ENCODE measurements at regions not wholly inside any gene's neighbourhood (a gene's known extent, or its start where the extent isn't known, plus 50 kb on each side); places are given as distances from the start of the nearest gene placed in this dataset.

DNA sequence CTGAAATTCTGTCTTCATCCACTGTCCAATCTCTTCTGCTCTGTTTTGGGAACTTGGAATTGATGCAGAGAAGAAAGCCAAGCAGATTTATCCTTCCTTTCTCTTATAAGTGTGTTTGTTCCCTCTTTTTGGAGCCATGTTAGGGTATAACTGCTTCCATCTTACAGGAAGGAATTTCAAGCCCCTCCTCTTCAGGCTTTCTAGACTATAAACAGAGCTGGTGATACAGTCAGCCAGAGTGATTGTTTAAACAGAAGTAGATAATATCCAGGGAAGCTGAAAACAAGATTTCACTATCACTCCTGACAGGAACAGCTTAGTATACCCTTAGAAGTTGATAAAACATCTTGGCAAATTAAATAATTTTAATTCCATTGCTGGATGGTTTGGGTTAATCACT, 102.1 kb upstream of the DMRT1 start (continued):
- no peak for TF ChIP-seq NFIC (IDR thresholded peaks at IDR 0.05; ENCODE audit: borderline replicate concordance)
- TF ChIP-seq, protein P1, sequence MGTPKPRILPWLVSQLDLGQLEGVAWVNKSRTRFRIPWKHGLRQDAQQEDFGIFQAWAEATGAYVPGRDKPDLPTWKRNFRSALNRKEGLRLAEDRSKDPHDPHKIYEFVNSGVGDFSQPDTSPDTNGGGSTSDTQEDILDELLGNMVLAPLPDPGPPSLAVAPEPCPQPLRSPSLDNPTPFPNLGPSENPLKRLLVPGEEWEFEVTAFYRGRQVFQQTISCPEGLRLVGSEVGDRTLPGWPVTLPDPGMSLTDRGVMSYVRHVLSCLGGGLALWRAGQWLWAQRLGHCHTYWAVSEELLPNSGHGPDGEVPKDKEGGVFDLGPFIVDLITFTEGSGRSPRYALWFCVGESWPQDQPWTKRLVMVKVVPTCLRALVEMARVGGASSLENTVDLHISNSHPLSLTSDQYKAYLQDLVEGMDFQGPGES (IDR thresholded peaks at IDR 0.05; ENCODE audit: low read depth, low read length), result no peak

DNA sequence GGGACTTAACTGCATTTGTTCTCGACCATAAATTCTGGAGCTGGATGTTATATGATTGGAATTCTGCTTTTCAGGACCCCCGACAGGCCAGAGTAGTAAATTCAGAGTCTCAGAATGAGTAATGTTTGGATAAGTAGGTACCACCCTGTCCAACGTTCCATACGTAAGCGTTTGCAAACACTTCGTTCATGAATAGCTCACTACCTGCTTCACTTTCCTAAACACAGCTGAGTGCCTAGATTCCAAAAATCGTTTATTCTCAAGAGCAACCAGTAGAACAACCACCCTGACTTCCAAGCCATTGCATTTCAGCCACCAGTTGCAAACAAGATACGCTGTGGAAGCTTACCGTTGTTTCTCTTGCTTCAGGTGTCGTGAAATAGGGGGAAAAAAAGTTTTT, 101.3 kb upstream of the DMRT1 start:
- Histone ChIP-seq H3K27ac (ENCODE audit: low read depth in 2 of 2, low read length in 1 of 2) (no peak overlapping the region), H3K9me3 (no peaks in the 10 kb centered on the region), H4K20me1 (ENCODE audit: insufficient read depth) (no peaks in the 10 kb centered on the region), H3K4me2 (no peak overlapping the region), H3K9ac (no peak overlapping the region), H3K4me1 (ENCODE audit: control insufficient read depth in 1 of 2, insufficient read depth in 2 of 2, low read depth in 1 of 2, low read length in 1 of 2) (peaks cover 0 to 6% of the 10 kb centered on the region in 2 experiments; a peak in 2 of 4 replicates), H3K4me3 (ENCODE audit: low read depth in 2 of 2, low read length in 1 of 2) (no peak overlapping the region), H2AFZ (ENCODE audit: low read depth) (no peak overlapping the region), H3K27me3 (ENCODE audit: insufficient read depth) (no peaks in the 10 kb centered on the region), H3K9me2 (no peaks in the 10 kb centered on the region), H3F3A (replicated peaks; ENCODE audit: insufficient read depth) (peaks cover 14% of the 10 kb centered on the region), H3K36me3 (replicated peaks in 1 of 2; ENCODE audit: control insufficient read depth in 1 of 2, insufficient read depth in 2 of 2, low read length in 1 of 2) (peaks cover 27 to 37% of the 10 kb centered on the region in 2 experiments), H3K79me2 (ENCODE audit: insufficient read depth) (no peaks in the 10 kb centered on the region; the same call in 1 of the 2 replicates)
- CTCF ChIA-PET, result no interaction called here
- no peak for DNase-seq
- TF ChIP-seq GATA2 (CRISPR knock-in tag; IDR thresholded peaks at IDR 0.05), result no peak
- TF ChIP-seq, protein P1 (IDR thresholded peaks at IDR 0.05; ENCODE audit: low read depth, low read length), result no peak
- TF ChIP-seq TCF12 (IDR thresholded peaks at IDR 0.05), result no peak
- no peak for TF ChIP-seq RAD21 (IDR thresholded peaks at IDR 0.05; ENCODE audit: low read length)
- no peak for TF ChIP-seq RXRA (IDR thresholded peaks at IDR 0.05; ENCODE audit: borderline replicate concordance, low read depth)
- no peak for TF ChIP-seq NRF1 (IDR thresholded peaks at IDR 0.05; ENCODE audit: low read depth, low read length)
- TF ChIP-seq NFIC (IDR thresholded peaks at IDR 0.05; ENCODE audit: borderline replicate concordance), result no peak
- TF ChIP-seq, protein P2, sequence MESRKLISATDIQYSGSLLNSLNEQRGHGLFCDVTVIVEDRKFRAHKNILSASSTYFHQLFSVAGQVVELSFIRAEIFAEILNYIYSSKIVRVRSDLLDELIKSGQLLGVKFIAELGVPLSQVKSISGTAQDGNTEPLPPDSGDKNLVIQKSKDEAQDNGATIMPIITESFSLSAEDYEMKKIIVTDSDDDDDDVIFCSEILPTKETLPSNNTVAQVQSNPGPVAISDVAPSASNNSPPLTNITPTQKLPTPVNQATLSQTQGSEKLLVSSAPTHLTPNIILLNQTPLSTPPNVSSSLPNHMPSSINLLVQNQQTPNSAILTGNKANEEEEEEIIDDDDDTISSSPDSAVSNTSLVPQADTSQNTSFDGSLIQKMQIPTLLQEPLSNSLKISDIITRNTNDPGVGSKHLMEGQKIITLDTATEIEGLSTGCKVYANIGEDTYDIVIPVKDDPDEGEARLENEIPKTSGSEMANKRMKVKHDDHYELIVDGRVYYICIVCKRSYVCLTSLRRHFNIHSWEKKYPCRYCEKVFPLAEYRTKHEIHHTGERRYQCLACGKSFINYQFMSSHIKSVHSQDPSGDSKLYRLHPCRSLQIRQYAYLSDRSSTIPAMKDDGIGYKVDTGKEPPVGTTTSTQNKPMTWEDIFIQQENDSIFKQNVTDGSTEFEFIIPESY (IDR thresholded peaks at IDR 0.05; ENCODE audit: borderline replicate concordance, low read depth), result no peak
- no peak for TF ChIP-seq RFX5 (IDR thresholded peaks at IDR 0.05; ENCODE audit: low read length)
- TF ChIP-seq EP300 (IDR thresholded peaks at IDR 0.05; ENCODE audit: borderline replicate concordance in 1 of 2, low read depth in 1 of 2, low read length in 1 of 2), result no peak
- no peak for TF ChIP-seq TAF1 (IDR thresholded peaks at IDR 0.05; ENCODE audit: borderline replicate concordance, low read depth, low read length)
- TF ChIP-seq, protein P3, sequence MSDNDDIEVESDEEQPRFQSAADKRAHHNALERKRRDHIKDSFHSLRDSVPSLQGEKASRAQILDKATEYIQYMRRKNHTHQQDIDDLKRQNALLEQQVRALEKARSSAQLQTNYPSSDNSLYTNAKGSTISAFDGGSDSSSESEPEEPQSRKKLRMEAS (IDR thresholded peaks at IDR 0.05; ENCODE audit: low read depth), result no peak
- TF ChIP-seq JUND (IDR thresholded peaks at IDR 0.05), result no peak
- no peak for TF ChIP-seq CHD2 (IDR thresholded peaks at IDR 0.05; ENCODE audit: low read length, partially characterized antibody)
- no peak for TF ChIP-seq POLR2AphosphoS5 (IDR thresholded peaks at IDR 0.05; ENCODE audit: low read depth, low read length)
- TF ChIP-seq FOXM1 (IDR thresholded peaks at IDR 0.05; ENCODE audit: low read depth), result no peak
- no peak for TF ChIP-seq SMC3 (IDR thresholded peaks at IDR 0.05; ENCODE audit: low read depth, low read length)
- no peak for TF ChIP-seq MEF2A (IDR thresholded peaks at IDR 0.05; ENCODE audit: borderline replicate concordance, low read depth)
- POLR2A ChIA-PET, result no interaction called here
- 43% methylated on average over 10 of the region's 10 CpGs for WGBS (ENCODE audit: low lambda C conversion rate)

Data from SK-N-SH (cell line).